Neutrophil (primary cell): ENCODE measurements at regions not wholly inside any gene's neighbourhood (a gene's known extent, or its start where the extent isn't known, plus 50 kb on each side); places are given as distances from the start of the nearest gene placed in this dataset.

Experiments
- H3K27ac ChIP-seq: fragments of 200-600 bp; sonication (generic); 2 replicates; pipeline ENCODE4 v1.5.1; 2016; ENCODE audit warnings: mild to moderate bottlenecking, moderate library complexity
- H3K27me3 ChIP-seq: fragments of 200-600 bp; sonication (generic); 2 replicates; pipeline ENCODE4 v1.6.0; 2016; ENCODE audit warnings: mild to moderate bottlenecking
- H3K36me3 ChIP-seq: fragments of 200-600 bp; sonication (generic); 2 replicates; pipeline ENCODE4 v1.5.1; 2017
- H3K4me1 ChIP-seq, 2 experiments: fragments of 200-600 bp in 1 of 2; sonication (generic) in 1 of 2; 1 replicate in 1 of 2; 2 replicates in 1 of 2; pipeline versions ENCODE4 v1.5.1 to v1.6.1; 2013 to 2016; ENCODE audit warnings: low read depth in 1 of 2, low read length in 1 of 2, mild to moderate bottlenecking in 1 of 2, moderate library complexity in 1 of 2; ENCODE audit not compliant: control insufficient read depth in 1 of 2, insufficient read depth in 1 of 2
- H3K4me3 ChIP-seq, 2 experiments: fragments of 200-600 bp in 1 of 2; sonication (generic) in 1 of 2; 1 replicate in 1 of 2; 2 replicates in 1 of 2; pipeline ENCODE4 v1.5.1; 2013 to 2016; ENCODE audit warnings: low read depth in 1 of 2, low read length in 1 of 2, mild to moderate bottlenecking in 1 of 2, moderate library complexity in 1 of 2
- H3K9me3 ChIP-seq: fragments of 200-600 bp; sonication (generic); 2 replicates; pipeline ENCODE4 v1.5.1; 2016
- TF ChIP-seq, protein P1 (sequence below): fragments of 200-600 bp; sonication (generic); IDR thresholded peaks from 2 replicates; pipeline ENCODE4 v1.5.1; 2016; ENCODE audit warnings: antibody characterized with exemption

DNA sequence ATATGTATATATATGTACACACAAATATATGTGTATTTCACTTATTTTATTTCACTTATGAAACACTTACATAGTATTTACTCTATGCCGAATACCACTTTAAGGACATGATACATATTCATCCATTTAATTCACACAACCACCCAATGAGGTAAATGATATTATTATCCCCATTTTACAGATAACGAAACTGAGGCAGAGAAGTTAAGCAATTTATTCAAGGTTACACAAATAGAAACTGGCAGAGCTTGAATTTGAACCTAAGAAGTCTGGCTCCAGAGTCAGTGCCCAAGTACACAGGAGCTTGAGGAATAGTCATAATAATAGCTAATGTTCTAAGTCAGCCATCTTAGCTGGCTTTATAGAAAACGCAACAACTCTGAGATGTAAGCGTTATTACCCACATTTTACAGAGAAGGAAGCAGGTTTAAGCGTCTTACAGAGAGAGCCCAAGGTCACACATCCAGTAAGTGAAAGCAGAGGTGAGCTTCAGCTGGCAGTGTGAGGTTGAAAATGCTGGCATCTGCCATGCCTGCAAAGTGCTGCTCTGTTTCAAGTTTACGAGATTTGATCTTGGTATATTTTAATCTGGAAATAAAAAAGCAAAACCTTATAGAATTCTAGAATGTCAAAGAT is 326.9 kb downstream of the LPIN1 start:
- H3K27ac ChIP-seq = no peak overlapping the region
- TF ChIP-seq, protein P1, sequence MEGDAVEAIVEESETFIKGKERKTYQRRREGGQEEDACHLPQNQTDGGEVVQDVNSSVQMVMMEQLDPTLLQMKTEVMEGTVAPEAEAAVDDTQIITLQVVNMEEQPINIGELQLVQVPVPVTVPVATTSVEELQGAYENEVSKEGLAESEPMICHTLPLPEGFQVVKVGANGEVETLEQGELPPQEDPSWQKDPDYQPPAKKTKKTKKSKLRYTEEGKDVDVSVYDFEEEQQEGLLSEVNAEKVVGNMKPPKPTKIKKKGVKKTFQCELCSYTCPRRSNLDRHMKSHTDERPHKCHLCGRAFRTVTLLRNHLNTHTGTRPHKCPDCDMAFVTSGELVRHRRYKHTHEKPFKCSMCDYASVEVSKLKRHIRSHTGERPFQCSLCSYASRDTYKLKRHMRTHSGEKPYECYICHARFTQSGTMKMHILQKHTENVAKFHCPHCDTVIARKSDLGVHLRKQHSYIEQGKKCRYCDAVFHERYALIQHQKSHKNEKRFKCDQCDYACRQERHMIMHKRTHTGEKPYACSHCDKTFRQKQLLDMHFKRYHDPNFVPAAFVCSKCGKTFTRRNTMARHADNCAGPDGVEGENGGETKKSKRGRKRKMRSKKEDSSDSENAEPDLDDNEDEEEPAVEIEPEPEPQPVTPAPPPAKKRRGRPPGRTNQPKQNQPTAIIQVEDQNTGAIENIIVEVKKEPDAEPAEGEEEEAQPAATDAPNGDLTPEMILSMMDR = no peak
- no peaks in the 10 kb centered on the region for H3K27me3 ChIP-seq
- no peaks in the 10 kb centered on the region for H3K9me3 ChIP-seq
- no peaks in the 10 kb centered on the region for H3K36me3 ChIP-seq
- H3K4me3 ChIP-seq = no peak overlapping the region
- H3K4me1 ChIP-seq = no peaks in the 10 kb centered on the region

DNA sequence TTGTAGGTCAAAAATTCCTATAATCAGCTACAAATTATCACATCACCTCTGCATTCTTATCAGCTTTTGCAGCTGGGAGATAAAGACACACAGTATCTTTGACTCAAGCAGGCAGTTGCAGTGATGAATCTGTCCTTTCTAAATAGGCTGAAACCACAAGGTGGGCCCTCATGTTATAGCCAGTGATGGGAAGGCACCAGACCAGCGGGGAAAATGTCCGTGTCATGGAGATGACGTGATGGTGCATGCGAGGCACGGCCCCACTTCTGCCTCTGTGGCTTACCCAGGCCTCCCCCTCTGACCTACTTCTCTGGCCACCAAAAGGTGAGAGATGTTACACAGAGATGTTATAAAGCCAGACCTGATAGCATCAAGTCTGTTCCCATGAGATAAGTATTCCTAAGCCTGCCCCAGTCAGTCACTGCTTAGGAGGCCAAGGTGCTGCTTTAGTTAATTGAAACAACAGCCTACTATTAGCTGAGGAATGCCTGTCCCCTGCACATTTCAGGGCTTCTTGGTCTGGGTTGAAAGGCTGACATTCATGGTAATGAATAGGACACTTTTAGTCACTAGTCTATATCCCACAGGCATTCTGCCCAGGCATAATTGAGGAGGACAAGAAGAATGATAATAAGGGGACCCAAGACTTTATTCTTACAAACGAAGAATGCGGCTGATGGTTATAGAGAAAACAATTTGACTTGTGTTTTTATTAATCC is 327.9 kb downstream of the LPIN1 start:
- Histone ChIP-seq H3K27me3 (no peaks in the 10 kb centered on the region), H3K4me1 (no peaks in the 10 kb centered on the region), H3K9me3 (no peaks in the 10 kb centered on the region), H3K27ac (no peak overlapping the region), H3K4me3 (no peak overlapping the region), H3K36me3 (no peaks in the 10 kb centered on the region)
- TF ChIP-seq, protein P1 = no peak

DNA sequence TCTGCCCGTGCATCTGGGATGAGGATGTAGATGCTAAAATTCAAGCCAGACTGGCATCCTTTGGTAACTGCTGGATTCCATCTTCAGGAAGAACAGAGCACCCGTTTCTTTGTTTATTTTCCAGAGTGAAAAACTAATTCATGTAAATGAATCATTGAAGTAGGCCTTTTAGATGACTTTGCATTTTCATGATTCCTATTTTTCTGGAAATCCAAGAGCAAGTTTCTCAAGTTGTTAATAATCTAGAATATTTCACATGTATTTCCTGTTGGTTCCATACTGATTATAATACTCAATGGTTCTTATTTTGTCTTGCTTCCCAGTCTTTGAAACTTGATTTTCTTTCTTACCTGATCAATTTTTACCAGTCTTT is 328.4 kb downstream of the LPIN1 start:
- H3K27ac ChIP-seq = no peak overlapping the region
- TF ChIP-seq, protein P1 = no peak
- H3K36me3 ChIP-seq = no peaks in the 10 kb centered on the region
- H3K9me3 ChIP-seq = no peaks in the 10 kb centered on the region
- no peak overlapping the region for H3K4me3 ChIP-seq
- H3K4me1 ChIP-seq = no peaks in the 10 kb centered on the region
- no peaks in the 10 kb centered on the region for H3K27me3 ChIP-seq

DNA sequence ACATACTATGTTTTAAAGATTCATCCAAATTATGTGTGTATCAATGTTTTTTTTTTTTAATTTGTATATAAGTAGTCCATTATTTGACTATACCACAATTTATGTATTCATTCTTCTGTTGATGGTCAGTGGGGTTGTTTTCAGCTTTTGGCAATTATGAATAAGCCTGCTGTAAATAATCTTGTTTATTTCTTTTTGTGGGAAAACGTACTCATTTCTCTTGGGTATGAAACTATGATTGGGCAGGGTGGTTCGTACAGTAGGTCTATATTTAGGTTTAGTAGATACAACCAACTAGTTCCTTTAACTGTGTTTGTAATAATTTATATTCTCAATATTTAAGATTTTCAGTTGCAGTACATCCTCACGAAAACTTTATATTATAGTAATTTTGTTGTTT is 329.2 kb downstream of the LPIN1 start:
- no peak overlapping the region for H3K27ac ChIP-seq
- TF ChIP-seq, protein P1 = no peak
- no peaks in the 10 kb centered on the region for H3K4me1 ChIP-seq
- H3K4me3 ChIP-seq = no peak overlapping the region
- no peaks in the 10 kb centered on the region for H3K9me3 ChIP-seq
- H3K27me3 ChIP-seq = no peaks in the 10 kb centered on the region
- H3K36me3 ChIP-seq = no peaks in the 10 kb centered on the region

DNA sequence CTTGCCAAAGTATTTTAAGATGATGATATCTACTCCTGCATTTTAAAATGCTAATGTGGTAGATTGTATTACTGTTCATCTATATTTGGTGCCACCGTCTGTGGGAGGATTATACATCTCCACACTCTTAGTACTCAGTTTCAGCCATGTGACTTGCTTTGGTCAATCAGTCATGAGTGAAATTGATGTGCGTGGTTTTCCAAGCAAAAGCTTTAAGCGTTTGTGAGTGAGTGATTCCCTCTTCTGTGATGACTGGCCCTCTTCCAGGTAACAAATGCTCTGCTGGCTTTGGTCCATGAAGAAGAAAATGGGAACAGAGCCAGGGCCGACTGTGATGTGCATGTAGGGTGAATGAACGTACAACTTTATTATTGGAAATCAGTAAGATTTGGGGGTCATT is 330.4 kb downstream of the LPIN1 start:
- Histone ChIP-seq H3K4me1 (no peaks in the 10 kb centered on the region), H3K9me3 (no peaks in the 10 kb centered on the region), H3K27ac (no peak overlapping the region), H3K4me3 (no peak overlapping the region), H3K27me3 (no peaks in the 10 kb centered on the region), H3K36me3 (no peaks in the 10 kb centered on the region)
- TF ChIP-seq, protein P1 = no peak
